HepG2 (cell line): ENCODE measurements at regions not wholly inside any gene's neighbourhood (a gene's known extent, or its start where the extent isn't known, plus 50 kb on each side); places are given as distances from the start of the nearest gene placed in this dataset.

Experiments
- ATAC-seq: fragments of 200-7000 bp; cut with Tn5 transposase; 3 replicates; pipeline ENCODE4 v1.9.1; 2020; ENCODE audit warnings: mild to moderate bottlenecking, moderate library complexity
- BruUV-seq: library from RNA; stranded (reverse); fragments of 400-500 nt; replicated peaks from 2 replicates; lab custom pipeline; 2021; lab: Mats Ljungman, UMichigan
- CTCF ChIA-PET: fragments of 300-600 bp; formaldehyde crosslinking; extraction: SDS; loops from one replicate; lab custom pipeline; 2021; ENCODE audit warnings: low total read pairs, inconsistent platforms, low intra/inter-chr PET ratio; lab: Yijun Ruan, JAX
- POLR2A ChIA-PET: fragments of 350-600 bp; sonication (Branson Sonifier 250); formaldehyde crosslinking; loops from one replicate; lab custom pipeline; 2020; ENCODE audit warnings: antibody characterized with exemption, inconsistent platforms; lab: Yijun Ruan, JAX
- DNase-seq: peaks from one replicate; pipeline ENCODE4 v3.0.0-alpha.2; 2015; ENCODE audit warnings: low spot score
- FAIRE-seq: peaks from 3 replicates; lab custom pipeline; 2011; peaks lifted over from hg19 to GRCh38; lab: Jason Lieb, UNC
- H2AFZ ChIP-seq: one replicate; pipeline ENCODE4 v1.6.1; 2011; ENCODE audit warnings: low read length, inconsistent platforms
- H3K27ac ChIP-seq: fragments of 300-600 bp; 3 replicates; pipeline ENCODE4 v1.8.0; 2011; ENCODE audit warnings: mixed run types, mild to moderate bottlenecking, mixed read lengths, low read length, inconsistent platforms; ENCODE audit not compliant: insufficient read depth; ENCODE audit errors: extremely low read length
- H3K27me3 ChIP-seq, 2 experiments: fragments of 200-600 bp in 1 of 2; 2 replicates in 1 of 2; 3 replicates in 1 of 2; pipeline versions ENCODE4 v1.6.0 to v1.8.0; 2011; ENCODE audit warnings: low read length in 2 of 2, mild to moderate bottlenecking in 2 of 2, moderate library complexity in 2 of 2, inconsistent platforms in 1 of 2; ENCODE audit not compliant: insufficient read depth in 2 of 2, control insufficient read depth in 1 of 2
- H3K36me3 ChIP-seq, 2 experiments: fragments of 200-600 bp in 1 of 2; replicated peaks in 1 of 2; 2 replicates in 1 of 2; 3 replicates in 1 of 2; pipeline versions ENCODE4 v1.5.1 to v1.8.0; 2011; ENCODE audit warnings: low read length in 2 of 2, inconsistent platforms in 1 of 2; ENCODE audit not compliant: insufficient read depth in 2 of 2, control insufficient read depth in 1 of 2
- H3K4me1 ChIP-seq: 2 replicates; pipeline ENCODE4 v1.5.1; 2012; ENCODE audit warnings: low read length, inconsistent platforms; ENCODE audit not compliant: insufficient read depth
- H3K4me2 ChIP-seq: 2 replicates; pipeline ENCODE4 v1.6.0; 2011; ENCODE audit warnings: low read depth, low read length, inconsistent platforms
- H3K4me3 ChIP-seq, 3 experiments: fragments of 200-600 bp in 1 of 3; sonication (generic), shearing (Covaris generic) in 1 of 3; replicated peaks in 1 of 3; 2 replicates each; pipeline ENCODE4 v1.5.1; 2011 to 2016; ENCODE audit warnings: low read length in 3 of 3, inconsistent platforms in 2 of 3, low read depth in 2 of 3, mild to moderate bottlenecking in 2 of 3, control low read depth in 1 of 3, mixed read lengths in 1 of 3; ENCODE audit not compliant: insufficient read depth in 1 of 3
- H3K79me2 ChIP-seq: one replicate; pipeline ENCODE4 v1.6.1; 2011; ENCODE audit warnings: low read length, inconsistent platforms; ENCODE audit not compliant: insufficient read depth
- H3K9ac ChIP-seq: 2 replicates; pipeline ENCODE4 v1.6.0; 2011; ENCODE audit warnings: mild to moderate bottlenecking, low read depth, low read length, inconsistent platforms; ENCODE audit not compliant: insufficient read depth
- H3K9me3 ChIP-seq: 2 replicates; pipeline ENCODE4 v1.5.1; 2012; ENCODE audit warnings: mild to moderate bottlenecking, low read length
- H4K20me1 ChIP-seq: 2 replicates; pipeline ENCODE4 v1.6.0; 2011; ENCODE audit warnings: inconsistent platforms, mild to moderate bottlenecking, low read length, moderate library complexity; ENCODE audit not compliant: insufficient read depth
- BCL6 ChIP-seq: IDR thresholded peaks from 2 replicates; pipeline ENCODE4 v1.6.1; 2016; ENCODE audit warnings: missing genetic modification reagents, missing compliant biosample characterization
- CENPT ChIP-seq: sonication (generic); formaldehyde crosslinking; IDR thresholded peaks from 2 replicates; pipeline ENCODE4 v1.8.0; 2022; ENCODE audit warnings: low read depth, mild to moderate bottlenecking, moderate library complexity, missing genetic modification reagents
- GZF1 ChIP-seq: sonication (generic); formaldehyde crosslinking; IDR thresholded peaks from 2 replicates; pipeline ENCODE4 v1.5.1; 2020; ENCODE audit warnings: mild to moderate bottlenecking, missing genetic modification reagents
- NFYB ChIP-seq: sonication (generic); formaldehyde crosslinking; IDR thresholded peaks from 2 replicates; pipeline ENCODE4 v1.4.0; 2020; ENCODE audit warnings: missing genetic modification reagents
- PLRG1 ChIP-seq: fragments of 450-650 bp; conservative IDR thresholded peaks from 2 replicates; pipeline ENCODE4 v1.6.1; 2016
- SKI ChIP-seq: fragments of 450-650 bp; IDR thresholded peaks from one replicate; pipeline ENCODE4 v1.6.1; 2018; ENCODE audit warnings: mild to moderate bottlenecking; ENCODE audit not compliant: partially characterized antibody
- SNAI1 ChIP-seq: sonication (generic); formaldehyde crosslinking; IDR thresholded peaks from 2 replicates; pipeline ENCODE4 v1.5.0; 2020; ENCODE audit warnings: mild to moderate bottlenecking, missing genetic modification reagents, borderline replicate concordance
- SNRNP70 ChIP-seq: fragments of 200-400 bp; formaldehyde crosslinking; IDR thresholded peaks from 2 replicates; pipeline ENCODE4 v1.6.1; 2017; ENCODE audit warnings: mild to moderate bottlenecking, low read depth, low read length, moderate library complexity
- SRSF9 ChIP-seq: fragments of 200-400 bp; formaldehyde crosslinking; IDR thresholded peaks from 2 replicates; pipeline ENCODE4 v1.6.1; 2018; ENCODE audit warnings: borderline replicate concordance, mild to moderate bottlenecking, low read depth, low read length; ENCODE audit not compliant: insufficient read depth, poor library complexity, severe bottlenecking
- TBX2 ChIP-seq: sonication (generic); formaldehyde crosslinking; IDR thresholded peaks from 2 replicates; pipeline ENCODE4 v1.5.0; 2020; ENCODE audit warnings: missing genetic modification reagents, mild to moderate bottlenecking, borderline replicate concordance
- ZBTB7A ChIP-seq: sonication (generic); formaldehyde crosslinking; IDR thresholded peaks from 2 replicates; pipeline ENCODE4 v1.8.0; 2022; ENCODE audit warnings: mild to moderate bottlenecking, missing genetic modification reagents
- ZFX ChIP-seq: sonication (generic); formaldehyde crosslinking; IDR thresholded peaks from 2 replicates; pipeline ENCODE4 v1.4.0; 2020; ENCODE audit warnings: mild to moderate bottlenecking, low read depth, missing genetic modification reagents, moderate library complexity
- ZNF24 ChIP-seq: fragments of 450-650 bp; IDR thresholded peaks from 2 replicates; pipeline ENCODE4 v1.6.1; 2017; ENCODE audit warnings: antibody characterized with exemption, mild to moderate bottlenecking
- ZNF331 ChIP-seq: sonication (generic); formaldehyde crosslinking; IDR thresholded peaks from 2 replicates; pipeline ENCODE4 v1.4.0; 2020; ENCODE audit warnings: missing genetic modification reagents
- ZNF432 ChIP-seq: sonication (generic); formaldehyde crosslinking; IDR thresholded peaks from 2 replicates; pipeline ENCODE4 v1.5.0; 2020; ENCODE audit warnings: missing genetic modification reagents, mild to moderate bottlenecking, borderline replicate concordance
- ZNF510 ChIP-seq: sonication (generic); formaldehyde crosslinking; IDR thresholded peaks from 2 replicates; pipeline ENCODE4 v1.4.0; 2020; ENCODE audit warnings: low read depth, mild to moderate bottlenecking, missing genetic modification reagents
- ZNF558 ChIP-seq: sonication (generic); formaldehyde crosslinking; IDR thresholded peaks from 2 replicates; pipeline ENCODE4 v1.9.0; 2022; ENCODE audit warnings: mild to moderate bottlenecking, missing genetic modification reagents, borderline replicate concordance
- ZNF777 ChIP-seq: sonication (generic); formaldehyde crosslinking; IDR thresholded peaks from 2 replicates; pipeline ENCODE4 v1.4.0; 2020; ENCODE audit warnings: missing genetic modification reagents
- WGBS: methylation state at CpG from one replicate; pipeline ENCODE4 v1.1.6; 2017; ENCODE audit warnings: low lambda C conversion rate; 5-methylcytosine and 5-hydroxymethylcytosine counted together
- in situ Hi-C: cut with HindIII; loops from 2 replicates; pipeline ENCODE4 v1.10.0; 2017; ENCODE audit warnings: low pct_unique_long_range_greater_than_20kb; ENCODE audit not compliant: extremely low pct_ligation_motif_present
- intact Hi-C: fragments of 100-400 bp; cut with micrococcal nuclease; formaldehyde crosslinking; loops from one replicate; pipeline ENCODE4 v1.10.0; 2022; ENCODE audit not compliant: unreplicated experiment
- TF ChIP-seq, protein P1 (sequence below): sonication (generic); formaldehyde crosslinking; conservative IDR thresholded peaks from 2 replicates; pipeline ENCODE4 v1.4.0; 2020; ENCODE audit warnings: missing genetic modification reagents
- TF ChIP-seq, protein P2 (sequence below): IDR thresholded peaks from 2 replicates; pipeline ENCODE4 v1.6.1; 2016; ENCODE audit warnings: low read depth
- TF ChIP-seq, protein P3 (sequence below): IDR thresholded peaks from 2 replicates; pipeline ENCODE4 v1.6.1; 2016; ENCODE audit warnings: missing compliant biosample characterization, missing genetic modification reagents, borderline replicate concordance
- TF ChIP-seq, protein P4 (sequence below): IDR thresholded peaks from 2 replicates; pipeline ENCODE4 v1.6.1; 2016; ENCODE audit warnings: low read depth, borderline replicate concordance

DNA sequence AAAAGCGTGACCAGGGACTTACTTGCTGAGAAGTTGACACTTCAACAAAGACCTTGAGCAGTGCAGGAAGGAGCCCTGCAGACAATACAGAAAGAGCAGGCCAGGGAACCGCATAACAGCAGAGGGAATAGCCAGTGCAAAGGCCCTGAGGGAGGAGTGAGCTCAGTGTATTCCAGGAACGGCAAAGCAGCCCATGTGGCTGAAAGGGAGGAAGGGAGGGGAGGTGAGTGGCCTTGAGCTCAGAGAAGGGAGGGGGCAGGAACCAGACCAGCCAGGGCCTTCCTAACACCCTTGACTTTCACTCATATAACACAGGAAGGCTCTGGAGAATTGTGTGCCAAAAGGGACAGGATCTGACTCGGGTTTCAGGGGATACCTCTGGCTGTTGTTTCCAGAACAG, 112.2 kb downstream of the BCOR start:
- WGBS, result 8% methylated on average over 4 of the region's 4 CpGs
- Histone ChIP-seq H3K4me2 (no peak overlapping the region), H3K4me3 (no peak overlapping the region), H3K36me3 (no peaks in the 10 kb centered on the region), H2AFZ (no peak overlapping the region), H4K20me1 (no peaks in the 10 kb centered on the region), H3K27ac (no peak overlapping the region), H3K4me1 (peaks cover 50% of the 10 kb centered on the region), H3K27me3 (no peaks in the 10 kb centered on the region), H3K9ac (no peak overlapping the region), H3K9me3 (no peaks in the 10 kb centered on the region), H3K79me2 (no peaks in the 10 kb centered on the region)
- FAIRE-seq (peak; percentile 85), ATAC-seq (peak; percentile 78), DNase-seq (peak; percentile 40)
- intact Hi-C loops, result no loop called here
- no TSS peak for BruUV-seq
- ChIA-PET POLR2A (interaction anchor here (0.6 to 2.5 kb wide), 2 partner anchors 17 to 27 kb away, joined by 3 to 19 read pairs; no protein-coding TSS in a partner anchor), CTCF (no interaction called here)
- in situ Hi-C loops, result no loop called here
- TF ChIP-seq ZBTB7A (CRISPR knock-in tag) (no peak), SKI (peak; percentile 56), ZNF331 (CRISPR knock-in tag) (no peak), TBX2 (peak; percentile 46; the same call in 1 of the 2 replicates), SNRNP70 (no peak), ZFX (CRISPR knock-in tag) (0 out of 2 replicates have a peak, but pooled peaks have one; percentile 26), CENPT (CRISPR knock-in tag) (no peak), NFYB (CRISPR knock-in tag) (no peak), ZNF24 (no peak), BCL6 (peak; percentile 97), GZF1 (CRISPR knock-in tag) (no peak), ZNF510 (CRISPR knock-in tag) (no peak), ZNF558 (CRISPR knock-in tag) (no peak), PLRG1 (no peak), ZNF777 (CRISPR knock-in tag) (no peak), SRSF9 (no peak), ZNF432 (no peak), SNAI1 (CRISPR knock-in tag) (no peak)
- TF ChIP-seq, protein P1, sequence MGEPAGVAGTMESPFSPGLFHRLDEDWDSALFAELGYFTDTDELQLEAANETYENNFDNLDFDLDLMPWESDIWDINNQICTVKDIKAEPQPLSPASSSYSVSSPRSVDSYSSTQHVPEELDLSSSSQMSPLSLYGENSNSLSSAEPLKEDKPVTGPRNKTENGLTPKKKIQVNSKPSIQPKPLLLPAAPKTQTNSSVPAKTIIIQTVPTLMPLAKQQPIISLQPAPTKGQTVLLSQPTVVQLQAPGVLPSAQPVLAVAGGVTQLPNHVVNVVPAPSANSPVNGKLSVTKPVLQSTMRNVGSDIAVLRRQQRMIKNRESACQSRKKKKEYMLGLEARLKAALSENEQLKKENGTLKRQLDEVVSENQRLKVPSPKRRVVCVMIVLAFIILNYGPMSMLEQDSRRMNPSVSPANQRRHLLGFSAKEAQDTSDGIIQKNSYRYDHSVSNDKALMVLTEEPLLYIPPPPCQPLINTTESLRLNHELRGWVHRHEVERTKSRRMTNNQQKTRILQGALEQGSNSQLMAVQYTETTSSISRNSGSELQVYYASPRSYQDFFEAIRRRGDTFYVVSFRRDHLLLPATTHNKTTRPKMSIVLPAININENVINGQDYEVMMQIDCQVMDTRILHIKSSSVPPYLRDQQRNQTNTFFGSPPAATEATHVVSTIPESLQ (CRISPR knock-in tag), result no peak
- TF ChIP-seq, protein P2, sequence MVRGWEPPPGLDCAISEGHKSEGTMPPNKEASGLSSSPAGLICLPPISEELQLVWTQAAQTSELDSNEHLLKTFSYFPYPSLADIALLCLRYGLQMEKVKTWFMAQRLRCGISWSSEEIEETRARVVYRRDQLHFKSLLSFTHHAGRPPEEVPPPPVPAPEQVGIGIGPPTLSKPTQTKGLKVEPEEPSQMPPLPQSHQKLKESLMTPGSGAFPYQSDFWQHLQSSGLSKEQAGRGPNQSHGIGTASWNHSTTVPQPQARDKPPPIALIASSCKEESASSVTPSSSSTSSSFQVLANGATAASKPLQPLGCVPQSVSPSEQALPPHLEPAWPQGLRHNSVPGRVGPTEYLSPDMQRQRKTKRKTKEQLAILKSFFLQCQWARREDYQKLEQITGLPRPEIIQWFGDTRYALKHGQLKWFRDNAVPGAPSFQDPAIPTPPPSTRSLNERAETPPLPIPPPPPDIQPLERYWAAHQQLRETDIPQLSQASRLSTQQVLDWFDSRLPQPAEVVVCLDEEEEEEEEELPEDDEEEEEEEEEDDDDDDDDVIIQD (CRISPR knock-in tag), result no peak
- TF ChIP-seq, protein P3, sequence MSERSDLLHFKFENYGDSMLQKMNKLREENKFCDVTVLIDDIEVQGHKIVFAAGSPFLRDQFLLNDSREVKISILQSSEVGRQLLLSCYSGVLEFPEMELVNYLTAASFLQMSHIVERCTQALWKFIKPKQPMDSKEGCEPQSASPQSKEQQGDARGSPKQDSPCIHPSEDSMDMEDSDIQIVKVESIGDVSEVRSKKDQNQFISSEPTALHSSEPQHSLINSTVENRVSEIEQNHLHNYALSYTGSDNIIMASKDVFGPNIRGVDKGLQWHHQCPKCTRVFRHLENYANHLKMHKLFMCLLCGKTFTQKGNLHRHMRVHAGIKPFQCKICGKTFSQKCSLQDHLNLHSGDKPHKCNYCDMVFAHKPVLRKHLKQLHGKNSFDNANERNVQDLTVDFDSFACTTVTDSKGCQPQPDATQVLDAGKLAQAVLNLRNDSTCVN (CRISPR knock-in tag), result no peak
- TF ChIP-seq, protein P4, sequence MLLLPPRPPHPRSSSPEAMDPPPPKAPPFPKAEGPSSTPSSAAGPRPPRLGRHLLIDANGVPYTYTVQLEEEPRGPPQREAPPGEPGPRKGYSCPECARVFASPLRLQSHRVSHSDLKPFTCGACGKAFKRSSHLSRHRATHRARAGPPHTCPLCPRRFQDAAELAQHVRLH (CRISPR knock-in tag), result peak; percentile 38; the same call in 1 of the 2 replicates
